ENCODE measurements at regions not wholly inside any gene's neighbourhood (a gene's known extent, or its start where the extent isn't known, plus 50 kb on each side); places are given as distances from the start of the nearest gene placed in this dataset.

DNA sequence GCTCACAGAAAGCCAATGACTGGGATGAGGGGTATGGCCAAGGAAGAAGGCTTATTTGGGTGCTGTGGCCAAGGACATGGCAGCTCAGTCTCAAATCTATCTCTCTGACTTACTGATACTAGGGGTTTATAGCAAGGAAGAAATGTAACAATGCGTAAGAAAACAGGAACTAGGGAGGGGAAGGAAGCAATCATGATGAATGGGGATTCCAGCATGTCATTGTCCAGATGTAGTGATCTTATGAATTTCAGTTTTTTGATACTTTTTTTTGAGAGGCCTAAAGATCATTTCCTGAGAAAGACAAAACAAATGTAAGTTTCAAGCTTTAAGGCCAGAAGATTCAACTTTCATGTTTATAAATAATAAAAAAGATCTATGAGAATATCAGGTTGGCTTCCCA, 298.6 kb upstream of the FAM98A start:
- TF ChIP-seq, protein P1, sequence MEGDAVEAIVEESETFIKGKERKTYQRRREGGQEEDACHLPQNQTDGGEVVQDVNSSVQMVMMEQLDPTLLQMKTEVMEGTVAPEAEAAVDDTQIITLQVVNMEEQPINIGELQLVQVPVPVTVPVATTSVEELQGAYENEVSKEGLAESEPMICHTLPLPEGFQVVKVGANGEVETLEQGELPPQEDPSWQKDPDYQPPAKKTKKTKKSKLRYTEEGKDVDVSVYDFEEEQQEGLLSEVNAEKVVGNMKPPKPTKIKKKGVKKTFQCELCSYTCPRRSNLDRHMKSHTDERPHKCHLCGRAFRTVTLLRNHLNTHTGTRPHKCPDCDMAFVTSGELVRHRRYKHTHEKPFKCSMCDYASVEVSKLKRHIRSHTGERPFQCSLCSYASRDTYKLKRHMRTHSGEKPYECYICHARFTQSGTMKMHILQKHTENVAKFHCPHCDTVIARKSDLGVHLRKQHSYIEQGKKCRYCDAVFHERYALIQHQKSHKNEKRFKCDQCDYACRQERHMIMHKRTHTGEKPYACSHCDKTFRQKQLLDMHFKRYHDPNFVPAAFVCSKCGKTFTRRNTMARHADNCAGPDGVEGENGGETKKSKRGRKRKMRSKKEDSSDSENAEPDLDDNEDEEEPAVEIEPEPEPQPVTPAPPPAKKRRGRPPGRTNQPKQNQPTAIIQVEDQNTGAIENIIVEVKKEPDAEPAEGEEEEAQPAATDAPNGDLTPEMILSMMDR (IDR thresholded peaks at IDR 0.05) = no peak
- Mint-ChIP-seq H3K4me1 (no peaks in the 10 kb centered on the region), H3K27me3 (ENCODE audit: low read depth, poor library complexity) (no peaks in the 10 kb centered on the region), H3K36me3 (ENCODE audit: low read depth) (no peaks in the 10 kb centered on the region), H3K27ac (no peak overlapping the region), H3K4me3 (no peak overlapping the region), H3K9me3 (peaks cover 8% of the 10 kb centered on the region)
- no peak for DNase-seq

- Mint-ChIP-seq H3K4me1 (no peaks in the 10 kb centered on the region), H3K36me3 (ENCODE audit: low read depth) (no peaks in the 10 kb centered on the region), H3K27me3 (ENCODE audit: low read depth, poor library complexity) (peaks cover 4% of the 10 kb centered on the region), H3K27ac (no peak overlapping the region), H3K4me3 (no peak overlapping the region), H3K9me3 (no peaks in the 10 kb centered on the region)
- TF ChIP-seq, protein P1 (IDR thresholded peaks at IDR 0.05) = no peak
- DNase-seq = no peak
These were observed 294.7 kb upstream of the FAM98A start for GRCh38 chr2:33893824-33894223.

GRCh38 chr2:33891616-33892015, 292.5 kb upstream of the FAM98A start:
- no peaks in the 10 kb centered on the region for H3K36me3 Mint-ChIP-seq (ENCODE audit: low read depth)
- H3K27me3 Mint-ChIP-seq (ENCODE audit: low read depth, poor library complexity) = peaks cover 4% of the 10 kb centered on the region
- no peak overlapping the region for H3K4me3 Mint-ChIP-seq
- no peak overlapping the region for H3K27ac Mint-ChIP-seq
- no peaks in the 10 kb centered on the region for H3K9me3 Mint-ChIP-seq
- DNase-seq = no peak
- TF ChIP-seq, protein P1 (IDR thresholded peaks at IDR 0.05) = no peak
- H3K4me1 Mint-ChIP-seq = no peaks in the 10 kb centered on the region

DNA sequence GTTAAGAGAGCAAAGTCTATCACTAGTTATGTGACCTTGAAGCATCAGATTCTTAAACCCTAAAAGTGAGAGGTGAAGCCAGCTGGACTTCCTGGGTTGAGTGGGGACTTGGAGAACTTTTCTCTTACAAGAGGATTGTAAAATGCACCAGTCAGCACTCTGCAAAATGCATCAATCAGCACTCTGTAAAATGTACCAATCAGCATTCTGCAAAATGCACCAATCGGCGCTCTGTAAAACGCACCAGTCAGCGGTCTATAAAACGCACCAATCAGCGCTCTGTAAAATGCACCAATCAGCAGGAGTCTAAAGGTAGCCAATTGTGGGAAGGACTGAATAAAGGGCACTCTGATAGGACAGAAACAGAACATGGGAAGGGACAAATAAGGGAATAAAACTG, 291.6 kb upstream of the FAM98A start:
- no peak overlapping the region for H3K4me3 Mint-ChIP-seq
- H3K4me1 Mint-ChIP-seq = no peaks in the 10 kb centered on the region
- TF ChIP-seq, protein P1 (IDR thresholded peaks at IDR 0.05) = no peak
- DNase-seq = no peak
- H3K27ac Mint-ChIP-seq = no peak overlapping the region
- no peaks in the 10 kb centered on the region for H3K36me3 Mint-ChIP-seq (ENCODE audit: low read depth)
- H3K9me3 Mint-ChIP-seq = no peaks in the 10 kb centered on the region
- peaks cover 4% of the 10 kb centered on the region for H3K27me3 Mint-ChIP-seq (ENCODE audit: low read depth, poor library complexity)

DNA sequence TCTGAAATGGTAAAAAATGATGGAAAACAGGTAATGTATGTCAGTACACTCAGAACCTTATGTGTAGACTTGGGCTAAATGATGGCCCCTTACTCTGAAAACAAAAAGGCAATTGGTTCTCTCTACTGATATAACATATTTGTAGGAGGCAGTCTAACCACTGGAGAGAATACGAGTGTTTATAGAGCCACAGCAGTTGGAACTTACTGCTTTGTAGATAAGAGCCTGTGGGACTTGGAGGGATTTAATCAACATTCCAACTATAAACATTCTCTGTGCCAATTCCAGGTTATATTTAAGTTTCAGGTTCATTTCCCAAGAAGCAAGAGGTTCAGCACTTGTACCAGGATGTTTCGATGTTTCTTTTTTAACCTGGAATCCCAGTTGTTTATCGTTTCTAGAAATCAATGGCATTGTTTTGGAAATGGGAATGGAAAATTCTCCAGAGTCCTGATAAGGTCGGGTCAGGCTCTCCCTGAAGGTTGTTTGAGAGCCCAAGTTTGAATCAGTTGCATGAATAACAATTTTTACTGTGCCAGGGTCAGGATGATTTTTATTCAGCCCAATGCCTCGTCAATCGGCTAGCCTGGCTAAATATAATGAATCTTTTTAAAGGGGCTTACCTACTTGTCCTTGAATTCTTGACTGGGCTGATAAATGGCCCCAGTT, 278.4 kb upstream of the FAM98A start:
- H3K4me1 Mint-ChIP-seq = peaks cover 10% of the 10 kb centered on the region
- H3K9me3 Mint-ChIP-seq = peaks cover 10% of the 10 kb centered on the region
- TF ChIP-seq, protein P1 (IDR thresholded peaks at IDR 0.05) = no peak
- H3K27ac Mint-ChIP-seq = no peak overlapping the region
- H3K36me3 Mint-ChIP-seq (ENCODE audit: low read depth) = no peaks in the 10 kb centered on the region
- no peak overlapping the region for H3K4me3 Mint-ChIP-seq
- H3K27me3 Mint-ChIP-seq (ENCODE audit: low read depth, poor library complexity) = peaks cover 3% of the 10 kb centered on the region
- DNase-seq = no peak

GRCh38 chr2:33873076-33873605, 274.0 kb upstream of the FAM98A start:
- DNase-seq = no peak

More at GRCh38 chr2:33873076-33873605, 274.0 kb upstream of the FAM98A start:
- Mint-ChIP-seq H3K36me3 (ENCODE audit: low read depth) (peaks cover 9% of the 10 kb centered on the region), H3K27me3 (ENCODE audit: low read depth, poor library complexity) (peaks cover 3% of the 10 kb centered on the region), H3K4me1 (peaks cover 3% of the 10 kb centered on the region), H3K9me3 (peaks cover 30% of the 10 kb centered on the region), H3K4me3 (no peak overlapping the region), H3K27ac (no peak overlapping the region)
- TF ChIP-seq, protein P1 (IDR thresholded peaks at IDR 0.05) = no peak

All from nephron progenitor cell (in vitro differentiated cells).